Inferior parietal cortex (tissue), 1 donor: ENCODE measurements at regions not wholly inside any gene's neighbourhood (a gene's known extent, or its start where the extent isn't known, plus 50 kb on each side); places are given as distances from the start of the nearest gene placed in this dataset.

Source experiments
- DNase-seq: peaks from one replicate; pipeline ENCODE4 v3.0.0-alpha.2; 2016; ENCODE audit errors: extremely low spot score

DNA sequence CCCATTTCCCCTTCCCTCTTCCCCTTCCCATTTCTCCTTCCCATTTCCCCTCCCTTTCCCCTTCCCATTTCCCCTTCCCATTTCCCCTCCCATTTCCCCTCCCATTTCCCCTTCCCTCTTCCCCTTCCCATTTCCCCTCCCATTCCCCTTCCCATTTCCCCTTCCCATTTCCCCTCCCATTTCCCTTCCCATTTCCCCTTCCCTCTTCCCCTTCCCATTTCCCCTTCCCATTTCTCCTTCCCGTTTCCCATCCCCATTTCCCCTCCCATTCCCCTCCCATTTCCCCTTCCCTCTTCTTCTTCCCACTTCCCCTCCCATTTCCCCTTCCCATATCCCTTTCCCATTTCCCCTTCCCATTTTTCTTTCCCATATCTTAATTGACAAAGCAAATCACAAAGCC, 109.0 kb downstream of the OLFM1 start:
- DNase-seq: no peak

DNA sequence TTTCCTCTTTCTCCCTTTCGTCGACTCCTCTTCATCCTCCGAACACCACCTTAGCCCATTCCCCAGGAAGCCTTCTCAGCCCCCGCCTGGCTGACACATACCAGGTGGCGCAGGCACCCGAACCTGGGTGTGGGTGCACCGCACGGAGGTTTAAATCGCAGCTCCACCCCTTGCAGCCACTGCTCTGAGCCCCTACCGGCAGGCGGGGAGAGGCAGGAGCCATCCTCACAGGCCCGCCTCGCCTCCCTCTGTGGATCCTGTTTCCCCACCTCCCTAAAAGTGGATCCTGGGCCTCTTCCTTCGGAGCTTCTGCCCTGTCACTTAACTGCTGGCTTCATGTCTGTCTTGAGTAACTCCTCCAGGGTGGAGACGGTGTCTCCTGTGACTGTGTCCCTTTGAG, 110.7 kb downstream of the OLFM1 start:
- no peak for DNase-seq

GRCh38 chr9:135198586-135199285, 111.3 kb downstream of the OLFM1 start:
- DNase-seq: no peak

DNA sequence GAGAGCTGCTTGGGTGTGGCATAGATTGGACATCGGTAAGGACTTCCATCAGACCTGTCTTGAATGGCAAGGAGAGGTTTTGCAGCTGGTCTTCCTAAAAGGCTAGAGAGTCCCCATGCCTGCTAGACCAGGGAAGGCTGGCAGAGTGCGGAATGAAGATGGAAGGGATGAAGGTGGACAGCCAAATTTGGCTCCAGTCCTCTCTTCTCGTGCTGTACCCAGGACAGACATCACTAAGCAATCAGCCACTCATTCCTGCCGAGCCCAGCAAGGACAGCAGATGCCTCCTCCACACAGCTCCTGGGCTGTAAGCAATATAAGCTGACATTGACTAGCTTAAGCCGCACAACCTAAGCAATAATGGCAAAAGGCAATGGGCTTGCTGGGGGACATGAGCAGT, 112.0 kb downstream of the OLFM1 start:
- DNase-seq: no peak

DNA sequence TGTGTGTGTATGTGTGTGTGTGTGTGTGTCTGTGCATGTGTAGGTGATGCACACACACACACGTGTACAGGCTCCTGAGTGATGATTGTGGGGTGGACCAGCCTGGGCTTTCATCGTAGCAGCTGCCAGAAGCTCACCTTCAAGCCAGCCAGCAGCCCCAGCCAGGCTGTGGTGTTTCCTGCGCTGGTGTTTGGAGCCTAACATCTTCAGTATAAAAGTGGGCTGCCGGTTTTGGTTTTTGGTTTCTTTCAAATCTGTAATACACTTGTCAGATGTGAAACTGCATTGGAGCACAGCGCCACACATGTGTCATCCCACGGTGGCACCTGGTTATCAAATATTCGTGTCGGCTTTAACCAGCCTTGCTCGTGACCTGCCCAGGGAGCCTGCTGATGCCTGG, 114.2 kb downstream of the OLFM1 start:
- DNase-seq: no peak

GRCh38 chr9:135204177-135204576, 116.7 kb downstream of the OLFM1 start:
- no peak for DNase-seq

DNA sequence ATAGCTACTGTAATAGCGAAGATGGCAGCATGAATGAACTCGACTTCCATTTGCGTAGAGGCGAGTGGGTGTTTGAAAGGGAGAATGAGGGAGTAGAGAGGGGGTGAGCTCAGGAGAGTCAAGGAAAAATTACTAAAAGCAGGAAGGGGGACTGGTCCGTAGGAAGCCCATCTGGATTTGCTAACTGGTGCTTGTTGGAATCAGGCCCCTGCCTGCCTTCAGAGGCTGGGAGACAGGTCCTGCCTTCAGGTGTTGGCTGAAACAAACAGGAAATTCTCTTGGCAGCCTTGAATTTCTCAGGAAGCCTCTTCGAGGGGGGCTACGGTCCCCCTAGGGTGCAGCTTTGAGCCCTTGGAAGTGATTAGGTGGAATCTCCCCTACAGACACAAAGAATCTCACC, 121.7 kb downstream of the OLFM1 start:
- DNase-seq: no peak

DNA sequence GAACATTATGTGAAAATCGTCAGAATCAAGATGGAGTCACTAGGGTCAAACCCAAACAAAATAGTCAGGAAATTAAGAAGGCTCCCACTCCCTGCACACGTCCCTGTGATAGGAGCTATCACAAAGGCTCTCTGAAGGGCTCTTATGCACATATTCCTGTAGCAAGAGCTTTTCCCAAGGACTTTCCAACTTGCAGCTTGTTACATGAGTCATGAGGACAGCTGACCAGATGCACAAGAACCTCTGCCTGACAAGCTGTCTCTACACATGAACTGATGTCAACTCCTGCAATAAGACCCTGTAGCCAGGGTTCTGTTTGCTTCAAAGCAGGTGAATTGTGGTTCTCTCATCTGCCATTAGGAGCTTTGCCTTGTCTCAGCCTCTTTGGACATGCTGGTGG, 122.4 kb downstream of the OLFM1 start:
- no peak for DNase-seq

DNA sequence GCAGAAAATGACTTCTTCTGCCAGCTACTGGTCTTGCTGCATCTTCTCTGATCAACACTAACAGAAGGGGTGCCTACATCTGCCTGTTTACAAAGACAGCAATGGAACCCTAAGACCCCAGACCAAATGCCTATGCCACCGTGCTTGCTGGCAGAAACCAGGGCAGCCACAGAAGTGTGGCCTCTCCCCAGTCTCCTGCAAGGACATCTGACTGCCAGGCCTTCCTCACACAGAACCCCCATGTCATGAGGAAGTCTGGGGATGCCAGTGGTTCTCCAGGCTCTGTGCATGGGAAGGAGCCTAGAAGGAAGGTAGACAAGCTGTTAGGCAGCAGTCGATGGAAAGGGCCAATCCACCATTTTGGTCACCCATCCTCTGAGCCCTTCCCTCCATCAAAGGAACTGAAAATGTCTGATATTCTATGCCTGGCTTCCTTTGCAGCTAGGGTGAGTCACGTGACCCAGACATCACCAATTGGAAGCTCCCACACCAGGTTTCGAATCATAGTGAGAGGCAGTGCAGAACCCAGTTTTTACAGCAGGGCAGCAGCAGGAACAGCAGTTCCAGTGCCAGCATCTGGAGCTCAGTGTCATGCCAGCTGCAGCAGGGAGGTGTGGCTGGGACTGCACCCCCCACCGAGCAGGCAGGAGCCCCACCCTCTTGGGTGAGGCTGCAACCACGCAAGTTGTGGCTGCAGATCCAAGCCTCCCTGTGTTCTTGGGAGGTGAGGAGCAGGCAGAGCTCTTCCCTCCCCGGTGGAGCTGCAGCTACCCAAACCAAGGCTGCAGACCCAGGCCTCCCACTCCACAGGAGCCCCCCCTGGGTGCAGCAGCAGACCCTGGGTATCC, 123.4 kb downstream of the OLFM1 start:
- DNase-seq: no peak

DNA sequence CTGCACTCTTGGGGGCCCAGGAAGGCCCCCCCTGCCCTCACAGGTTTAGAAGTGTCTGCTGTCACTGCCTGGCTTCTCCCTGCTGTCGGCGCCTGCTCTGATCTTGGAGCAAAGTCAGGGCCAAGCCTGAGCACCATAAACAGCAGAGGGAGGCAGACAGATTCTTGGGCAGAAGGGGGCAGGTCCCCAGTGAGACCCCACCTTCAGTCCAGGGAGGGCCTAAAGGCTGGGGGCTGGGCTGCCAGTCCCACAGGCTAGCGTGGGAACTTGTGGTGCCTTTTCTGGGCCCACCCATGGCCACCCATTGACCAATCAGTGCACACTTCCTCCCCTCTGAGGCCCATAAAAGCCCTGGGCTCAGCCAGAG, 124.0 kb downstream of the OLFM1 start:
- DNase-seq: no peak

DNA sequence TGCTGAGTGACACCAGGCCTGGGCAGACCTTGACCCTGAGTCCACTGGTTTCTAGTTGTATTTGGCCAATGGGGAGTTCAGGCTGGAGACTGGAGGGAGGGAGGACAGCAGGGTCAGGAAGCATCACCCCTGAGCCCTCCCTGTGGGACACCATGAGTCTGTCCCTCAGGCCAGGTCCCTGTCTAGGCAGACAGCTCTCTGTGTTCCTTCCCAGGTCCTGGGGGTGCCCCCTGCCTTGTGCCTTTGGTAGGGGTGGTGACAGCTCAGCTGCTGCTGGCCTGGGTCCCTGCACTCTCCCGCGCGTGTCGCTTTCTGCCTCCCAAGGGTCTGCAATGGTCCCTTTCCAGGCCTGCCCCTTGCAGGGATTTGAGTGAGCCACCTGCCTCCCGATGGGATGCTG, 125.5 kb downstream of the OLFM1 start:
- DNase-seq: no peak

DNA sequence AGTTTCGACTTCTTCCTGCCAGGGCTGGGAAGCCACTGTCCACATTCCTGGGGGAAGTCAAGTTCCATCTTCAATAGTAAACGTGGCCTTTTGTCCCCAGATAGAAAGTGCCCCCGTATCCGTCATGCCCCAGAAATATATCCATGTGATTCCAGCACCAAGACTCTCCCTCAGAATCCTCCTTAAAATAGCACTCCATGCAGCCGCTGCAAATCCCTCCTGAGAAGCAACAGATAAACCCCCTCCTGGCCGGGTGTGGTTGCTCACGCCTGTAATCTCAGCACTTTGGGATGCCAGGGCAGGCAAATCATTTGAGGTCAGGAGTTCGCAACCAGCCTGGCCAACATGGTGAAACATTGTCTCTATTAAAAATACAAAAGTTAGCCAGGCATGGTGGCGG, 126.1 kb downstream of the OLFM1 start:
- no peak for DNase-seq

DNA sequence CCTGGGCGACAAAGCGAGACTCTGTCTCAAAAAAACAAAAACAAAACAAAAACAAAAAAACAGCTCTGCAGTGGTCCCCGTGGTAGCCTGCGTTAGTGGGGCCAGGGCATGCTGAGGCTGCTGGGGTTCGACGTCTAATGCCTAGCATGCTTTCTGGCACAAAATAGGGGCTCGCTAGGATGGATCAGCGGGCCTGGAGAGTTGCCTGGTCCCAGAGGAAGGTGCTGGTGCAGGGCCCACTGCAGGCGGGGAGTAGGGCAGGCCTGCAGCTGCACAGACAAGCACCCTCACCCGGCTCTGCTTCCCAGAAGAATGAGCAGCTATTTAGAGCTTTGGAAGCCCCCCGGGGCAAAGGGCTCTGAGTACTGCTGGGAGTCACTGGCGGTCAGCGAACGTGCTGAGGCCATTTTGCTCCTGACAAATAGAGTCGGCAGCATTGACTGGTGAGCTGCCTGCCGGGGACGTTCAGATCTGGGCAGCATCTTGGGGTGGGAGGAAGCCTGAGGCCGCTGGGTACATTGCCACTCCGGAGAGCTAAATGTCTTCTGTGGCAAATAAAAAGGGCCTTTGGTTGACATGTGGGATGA, 126.7 kb downstream of the OLFM1 start:
- DNase-seq: no peak

- DNase-seq: no peak
Measured at GRCh38 chr9:135214706-135215105, 127.2 kb downstream of the OLFM1 start.

GRCh38 chr9:135215571-135216161, 128.2 kb downstream of the OLFM1 start:
- DNase-seq: no peak

- no peak for DNase-seq
Measured at GRCh38 chr9:135216236-135216635, 128.8 kb downstream of the OLFM1 start.

DNA sequence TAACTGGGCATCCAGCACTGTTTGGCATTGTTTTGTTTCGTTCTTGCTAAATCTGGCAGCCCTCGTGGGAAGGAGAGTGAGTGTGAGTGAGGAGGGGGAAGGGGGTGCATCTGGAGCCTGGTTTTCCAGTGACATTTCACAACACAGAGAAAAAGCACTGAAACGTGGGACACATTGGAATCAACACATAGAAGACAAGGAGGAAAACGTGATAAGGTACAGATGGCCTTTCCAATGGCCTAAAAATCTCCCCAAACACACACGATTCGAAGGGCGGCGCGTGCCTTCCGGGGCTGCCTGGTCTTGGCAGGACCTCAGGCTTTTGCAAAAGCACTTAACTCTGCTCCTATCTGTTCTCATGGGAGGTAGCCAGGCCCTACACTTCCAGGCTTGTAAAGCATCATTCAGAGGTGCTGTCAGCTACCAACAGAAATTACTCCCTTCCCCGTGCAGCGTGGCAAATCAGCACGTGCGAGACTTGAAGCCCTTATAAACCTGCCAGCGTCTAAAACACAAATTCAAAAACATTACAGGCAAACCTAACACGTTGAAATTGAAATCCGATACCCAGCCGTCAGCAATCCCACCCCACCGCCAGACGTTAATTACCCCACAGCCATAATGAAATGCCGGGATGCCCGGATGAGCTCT, 129.4 kb downstream of the OLFM1 start:
- DNase-seq: peak; percentile 25

DNA sequence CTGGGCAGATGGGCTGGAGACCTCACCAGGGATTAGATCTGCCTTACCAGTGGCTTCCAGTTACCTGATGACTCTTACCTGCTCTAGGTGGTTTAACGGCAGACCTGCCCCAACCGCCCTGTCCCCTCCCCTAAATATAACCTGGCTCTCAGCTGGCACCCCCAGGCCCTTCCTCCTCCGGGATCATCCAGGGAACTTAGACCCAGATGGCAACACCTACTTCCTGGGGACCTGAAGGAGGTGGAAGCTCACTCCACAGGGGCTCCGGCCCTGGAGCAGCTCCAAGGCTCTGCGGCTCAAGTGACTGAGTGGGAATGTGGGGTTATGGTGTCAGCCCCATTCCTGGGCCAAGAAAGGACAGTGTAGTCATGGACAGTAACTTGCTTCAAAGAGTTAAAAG, 130.4 kb downstream of the OLFM1 start:
- no peak for DNase-seq

GRCh38 chr9:135218331-135219225, 131.1 kb downstream of the OLFM1 start:
- DNase-seq: no peak

- DNase-seq: no peak
Measured at GRCh38 chr9:135219676-135220600, 132.5 kb downstream of the OLFM1 start.
